ENCODE measurements at regions not wholly inside any gene's neighbourhood (a gene's known extent, or its start where the extent isn't known, plus 50 kb on each side); places are given as distances from the start of the nearest gene placed in this dataset.
A peak's percentile ranks its signal among the peaks of the same experiment; 100 is the strongest.

GRCh38 chr6:27795697-27796494 is 116.3 kb downstream of the OR2B2 start (continued):
- no peak for TF ChIP-seq RERE (CRISPR knock-in tag; IDR thresholded peaks at IDR 0.05; ENCODE audit: low read depth)
- no peak for TF ChIP-seq THAP9 (CRISPR knock-in tag; IDR thresholded peaks at IDR 0.05; ENCODE audit: borderline replicate concordance)
- no peak for TF ChIP-seq HNRNPL (IDR thresholded peaks at IDR 0.05; ENCODE audit: low read depth, low read length)
- TF ChIP-seq GATAD2A (CRISPR knock-in tag; IDR thresholded peaks at IDR 0.05) = peak; percentile 88
- no peak for TF ChIP-seq ZNF576 (CRISPR knock-in tag; IDR thresholded peaks at IDR 0.05)
- TF ChIP-seq ONECUT2 (CRISPR knock-in tag; IDR thresholded peaks at IDR 0.05) = 0 out of 2 replicates have a peak, but pooled peaks have one; percentile 28
- peak; percentile 48; the same call in 1 of the 2 replicates for TF ChIP-seq NFE2L2 (IDR thresholded peaks at IDR 0.05; ENCODE audit: low read length)
- TF ChIP-seq TIGD3 (CRISPR knock-in tag; IDR thresholded peaks at IDR 0.05; ENCODE audit: borderline replicate concordance) = no peak
- TF ChIP-seq HES4 (CRISPR knock-in tag; IDR thresholded peaks at IDR 0.05; ENCODE audit: borderline replicate concordance) = no peak
- TF ChIP-seq ZFP91 (CRISPR knock-in tag; IDR thresholded peaks at IDR 0.05; ENCODE audit: borderline replicate concordance) = no peak
- TF ChIP-seq FOXO1 (CRISPR knock-in tag; IDR thresholded peaks at IDR 0.05) = no peak
- no peak for TF ChIP-seq ZNF597 (CRISPR knock-in tag; IDR thresholded peaks at IDR 0.05)
- no peak for TF ChIP-seq SMARCC2 (IDR thresholded peaks at IDR 0.05)
- no peak for TF ChIP-seq RXRA (CRISPR knock-in tag; IDR thresholded peaks at IDR 0.05)
- peak; percentile 62 for TF ChIP-seq KLF11 (CRISPR knock-in tag; IDR thresholded peaks at IDR 0.05)
- no peak for TF ChIP-seq RARG (CRISPR knock-in tag; IDR thresholded peaks at IDR 0.05; ENCODE audit: low read depth)
- TF ChIP-seq ZSCAN31 (CRISPR knock-in tag; IDR thresholded peaks at IDR 0.05; ENCODE audit: low read depth) = no peak

All from HepG2 (cell line).